Stimulated activated CD4-positive, alpha-beta T cell treated with anti-CD3 and anti-CD28 coated beads, TNF-alpha, amount 100 ng/mL, for 1 hour (primary cell): ENCODE measurements at regions not wholly inside any gene's neighbourhood (a gene's known extent, or its start where the extent isn't known, plus 50 kb on each side); places are given as distances from the start of the nearest gene placed in this dataset.

Source experiments
- DNase-seq, 3 donors: peaks; one replicate each; pipeline ENCODE4 v3.0.0-alpha.2; 2020; ENCODE audit warnings: low read depth in 3 of 3, low spot score in 1 of 3

GRCh38 chr6:156650896-156651390 lies 126.2 kb upstream of the ARID1B start:
- no peak for DNase-seq

GRCh38 chr6:156648616-156649015 lies 128.6 kb upstream of the ARID1B start:
- DNase-seq = no peak

DNA sequence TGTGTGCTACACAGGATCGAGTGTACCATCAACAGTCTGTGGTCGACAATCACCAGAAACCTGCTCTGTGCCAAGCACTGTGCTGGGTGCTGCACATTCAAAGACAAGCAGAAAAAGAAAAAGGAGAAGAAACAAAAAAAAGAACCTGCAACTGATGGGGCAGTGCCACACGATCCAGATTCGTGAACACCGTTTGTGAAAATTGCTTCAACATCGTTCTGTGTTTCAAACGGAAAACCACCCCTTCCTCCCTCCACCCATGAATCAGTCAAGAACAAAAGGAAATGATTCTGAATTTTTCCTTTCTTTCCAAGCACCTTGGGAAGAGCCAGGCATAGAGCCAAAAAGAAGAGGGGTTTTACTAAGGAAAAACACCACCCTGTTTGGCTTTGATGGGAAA lies 129.2 kb upstream of the ARID1B start:
- no peak for DNase-seq

GRCh38 chr6:156647140-156647784 lies 129.9 kb upstream of the ARID1B start:
- DNase-seq = no peak

DNA sequence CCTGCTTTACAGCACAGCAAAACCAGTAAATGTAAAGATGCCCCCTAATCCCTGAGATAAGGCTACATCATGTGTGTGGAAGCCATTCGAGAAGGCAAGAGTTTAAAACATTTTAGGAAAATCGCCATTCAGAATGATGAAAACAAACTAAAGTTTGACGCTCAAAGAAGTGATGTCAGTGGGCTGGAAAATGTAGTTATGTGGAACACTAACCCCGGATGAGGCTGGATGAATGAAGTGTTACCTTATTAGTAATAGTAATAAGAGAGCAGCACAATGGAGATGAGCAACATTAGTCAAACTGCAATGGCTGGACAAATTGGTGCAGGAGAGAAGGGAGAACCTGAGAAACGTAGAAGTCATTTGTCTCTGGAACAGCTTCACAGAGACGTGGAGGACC lies 130.7 kb upstream of the ARID1B start:
- no peak for DNase-seq

- no peak for DNase-seq
These were observed 132.1 kb upstream of the ARID1B start for GRCh38 chr6:156645097-156645496.

- no peak for DNase-seq
These were observed 138.0 kb upstream of the ARID1B start for GRCh38 chr6:156639009-156639721.

- no peak for DNase-seq
These were observed 138.6 kb upstream of the ARID1B start for GRCh38 chr6:156638581-156638980.

DNA sequence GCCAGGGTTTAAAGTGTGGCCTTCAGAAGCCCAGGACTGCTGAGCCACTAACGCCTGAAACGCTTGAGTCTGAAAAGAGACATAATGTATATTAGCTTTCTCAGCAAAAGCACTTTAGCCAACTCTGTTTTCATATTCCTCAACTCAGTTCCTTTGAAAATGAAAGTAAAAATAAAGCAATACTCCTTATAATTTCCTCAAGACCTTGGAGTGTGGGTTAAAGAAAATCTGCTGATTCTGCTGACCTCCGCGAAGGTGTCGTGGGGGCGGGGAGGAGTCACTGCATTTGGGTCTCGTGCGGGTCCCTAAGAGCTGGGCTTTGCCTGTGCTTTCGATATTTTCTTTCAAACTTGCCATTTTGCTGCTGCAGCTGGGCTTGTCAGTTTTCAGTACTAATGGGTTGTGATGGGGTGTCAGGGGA lies 142.2 kb upstream of the ARID1B start:
- DNase-seq = no peak

DNA sequence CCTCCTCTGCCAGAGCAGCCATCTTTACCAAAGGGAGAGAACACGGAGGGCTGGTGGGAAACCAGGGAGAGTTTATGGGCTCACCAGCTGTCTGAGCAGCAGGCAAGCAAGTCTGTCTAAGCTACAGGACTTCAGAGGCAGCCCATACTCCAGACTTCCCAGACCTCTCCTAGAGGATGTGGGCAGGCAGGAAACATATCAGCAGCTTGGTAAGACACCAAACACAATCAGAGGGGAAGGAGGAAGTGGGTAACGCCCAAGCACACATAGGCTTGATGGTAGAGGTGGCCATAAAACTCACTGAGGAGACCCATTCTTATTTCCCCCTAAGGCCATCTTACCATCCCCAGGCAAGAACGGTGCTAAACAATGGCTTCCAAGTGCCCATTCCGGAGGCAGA lies 143.1 kb upstream of the ARID1B start:
- DNase-seq = no peak

DNA sequence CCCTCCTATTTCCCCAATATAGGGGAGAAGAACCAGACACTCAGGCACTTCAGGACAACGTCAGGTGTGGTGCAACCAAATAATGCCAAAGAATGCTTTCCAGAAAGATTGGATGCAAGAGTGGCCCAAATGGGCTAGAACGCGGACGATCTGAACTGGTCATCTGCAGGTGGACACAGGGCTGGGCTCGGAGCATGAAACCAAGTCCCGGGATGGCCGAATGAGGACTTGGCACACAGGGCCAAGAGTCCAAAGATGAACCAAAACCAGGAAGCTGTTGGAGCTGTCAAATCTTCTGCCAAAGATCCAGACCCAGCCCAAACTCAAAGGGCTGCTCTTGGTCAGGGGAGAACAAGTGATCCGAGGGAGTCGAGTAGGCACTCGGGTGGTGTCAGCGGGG lies 143.9 kb upstream of the ARID1B start:
- no peak for DNase-seq

DNA sequence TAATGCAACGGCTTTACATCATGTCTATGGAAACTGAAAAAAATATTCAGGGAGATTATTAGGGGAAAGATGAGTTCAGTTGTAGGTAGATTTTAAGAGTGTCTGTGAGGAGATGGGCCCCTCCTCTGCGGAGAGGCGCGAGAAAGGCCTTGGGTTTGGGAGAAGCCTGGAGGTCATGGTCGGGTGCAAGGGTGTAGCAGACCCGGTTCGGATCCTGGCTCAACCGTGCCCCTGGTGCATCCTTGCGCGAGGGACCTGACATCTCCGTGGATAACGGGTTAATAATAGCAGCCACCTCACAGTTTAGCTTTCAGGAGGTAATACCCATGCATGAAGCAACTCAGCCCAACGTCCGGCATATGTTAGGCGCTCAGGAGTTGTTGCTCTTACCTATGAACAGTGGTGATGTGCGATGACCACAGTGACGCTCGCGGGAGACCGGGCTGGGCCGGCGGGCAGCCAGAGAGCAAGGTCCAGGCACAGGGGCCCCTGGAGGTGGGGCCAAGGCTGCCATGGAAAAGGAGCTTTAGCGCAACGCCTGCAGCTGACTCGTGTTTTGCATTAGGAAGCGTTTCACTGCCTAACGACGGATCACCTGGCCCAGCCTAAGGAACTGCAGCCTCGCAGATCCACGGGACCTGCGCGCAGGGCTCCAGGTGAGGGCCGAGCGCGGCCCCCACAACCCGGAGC lies 146.4 kb upstream of the ARID1B start:
- no peak for DNase-seq

- no peak for DNase-seq
These were observed 148.4 kb upstream of the ARID1B start for GRCh38 chr6:156628805-156629204.

DNA sequence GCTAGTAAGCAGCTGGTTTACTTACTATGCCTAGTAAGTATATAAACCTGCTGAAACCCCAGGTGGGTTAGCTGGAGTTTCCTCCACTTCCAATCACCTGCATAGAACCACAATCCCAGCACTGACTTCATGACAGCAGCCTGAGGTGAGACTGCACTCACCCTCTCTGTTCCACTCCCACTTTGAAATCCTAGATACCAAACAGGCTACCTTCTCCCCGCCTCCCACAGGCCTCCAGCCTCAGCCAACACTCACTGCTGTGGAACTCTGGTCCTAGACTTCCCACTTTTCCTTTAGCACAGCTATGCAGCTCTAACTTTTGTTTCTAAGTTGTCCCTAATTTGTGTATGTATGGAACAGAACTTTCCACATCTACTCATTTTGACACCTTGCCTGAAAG lies 149.7 kb upstream of the ARID1B start:
- no peak for DNase-seq

GRCh38 chr6:156622185-156622584 lies 155.0 kb upstream of the ARID1B start:
- no peak for DNase-seq

DNA sequence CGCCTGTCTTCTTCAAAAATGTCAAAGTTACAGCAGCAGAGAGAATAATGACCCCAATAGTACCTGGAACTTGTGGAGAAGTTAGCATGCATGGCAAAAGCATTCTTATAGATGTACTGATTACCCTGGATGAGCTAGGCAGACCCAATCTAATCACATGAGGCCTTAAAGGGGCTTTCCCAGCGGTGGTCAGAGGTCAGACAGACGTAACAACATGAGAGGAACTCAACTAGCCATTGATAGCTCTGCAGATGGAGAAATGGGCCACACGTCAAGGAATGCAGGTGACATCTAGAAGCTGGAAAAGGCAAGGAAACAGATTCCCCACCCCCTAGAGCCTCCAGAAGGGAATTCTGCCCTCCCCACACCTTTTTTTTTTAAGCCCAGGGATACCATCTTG lies 156.8 kb upstream of the ARID1B start:
- no peak for DNase-seq

DNA sequence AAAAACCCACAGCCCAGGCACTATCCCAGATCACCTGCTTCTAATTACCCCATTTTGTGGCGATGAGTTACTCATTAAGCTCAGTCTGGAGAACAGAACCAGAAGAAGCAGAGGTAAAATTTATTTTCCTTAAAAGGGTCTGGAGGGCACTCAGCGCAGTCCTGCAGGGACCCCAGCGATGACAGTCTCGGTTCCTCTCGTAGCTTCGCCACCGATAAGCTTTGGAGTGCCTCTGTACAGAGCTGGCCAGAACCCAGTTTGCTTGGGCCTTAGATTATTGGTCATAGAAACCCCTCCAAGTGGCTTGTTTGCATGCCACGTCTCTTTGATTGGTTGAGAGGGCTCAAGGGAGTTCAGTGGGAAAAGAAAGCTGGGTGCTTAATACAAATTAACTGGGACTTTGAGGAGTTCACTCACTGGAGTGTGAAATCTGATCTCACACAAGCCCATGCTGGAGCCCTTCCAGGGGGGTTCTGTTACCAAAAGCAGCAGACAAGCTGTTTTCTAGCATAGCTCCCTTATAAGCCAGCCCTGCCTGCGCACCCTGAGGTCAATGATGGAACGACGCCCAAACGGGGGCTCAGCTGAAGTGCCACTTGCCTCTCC lies 158.5 kb upstream of the ARID1B start:
- DNase-seq = no peak

- DNase-seq = no peak
These were observed 159.2 kb upstream of the ARID1B start for GRCh38 chr6:156617941-156618340.

DNA sequence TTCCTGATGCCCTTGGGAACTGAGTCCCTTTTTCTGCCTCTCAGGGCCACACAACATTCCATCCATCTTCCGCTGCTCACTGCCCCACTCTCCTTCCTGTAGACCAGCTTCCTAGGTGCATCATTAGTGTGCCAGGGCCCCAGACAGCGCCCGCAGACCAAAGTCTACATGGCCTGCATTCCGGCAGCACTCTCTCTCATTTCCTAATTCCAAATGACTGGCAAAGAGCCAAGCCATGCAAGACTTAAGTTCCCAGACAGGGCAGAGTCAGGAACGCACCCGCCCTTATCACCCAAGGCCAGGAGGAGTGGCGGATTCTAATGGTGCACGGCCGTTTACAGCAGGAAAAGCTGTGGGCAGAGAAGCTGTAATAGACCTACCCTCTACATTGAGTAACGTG lies 159.8 kb upstream of the ARID1B start:
- no peak for DNase-seq

GRCh38 chr6:156616495-156616894 lies 160.7 kb upstream of the ARID1B start:
- DNase-seq = no peak

- DNase-seq = no peak
These were observed 163.2 kb upstream of the ARID1B start for GRCh38 chr6:156613996-156614395.

- DNase-seq = no peak
These were observed 164.8 kb upstream of the ARID1B start for GRCh38 chr6:156612361-156612760.
